GM21515 (cell line): ENCODE measurements at regions not wholly inside any gene's neighbourhood (a gene's known extent, or its start where the extent isn't known, plus 50 kb on each side); places are given as distances from the start of the nearest gene placed in this dataset.
"Not testable (repeated sequence)": the region's sequence is repeated elsewhere in the genome, so short reads cannot be mapped to it uniquely, and the experiment has no call there.

ENCODE experiments used
- ATAC-seq: cut with Tn5 transposase; IDR thresholded peaks from one replicate; pipeline ENCODE4 v1.9.1; 2021; ENCODE audit not compliant: unreplicated experiment

- ATAC-seq = no peak
Measured at GRCh38 chr6:79394690-79395089, 142.5 kb downstream of the LCA5 start.

DNA sequence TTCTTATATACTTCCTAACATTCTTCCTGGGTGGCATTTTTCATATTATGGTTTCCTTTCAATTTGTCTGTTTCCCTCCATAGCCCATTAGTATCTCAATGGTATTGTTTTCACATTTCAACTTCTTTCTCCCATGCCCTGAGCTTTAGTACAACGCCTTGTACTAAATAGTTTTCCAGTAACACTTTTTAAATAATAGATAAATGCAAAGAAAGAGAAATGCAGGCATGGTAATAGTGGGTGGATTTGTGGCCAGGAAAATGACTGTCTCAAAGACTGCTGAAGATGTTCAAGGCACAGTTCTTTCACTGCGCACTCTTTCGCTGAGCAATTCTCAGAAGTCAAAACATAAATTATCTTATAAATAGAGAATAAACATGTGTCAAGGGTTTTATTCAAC is 145.1 kb downstream of the LCA5 start:
- no peak for ATAC-seq

DNA sequence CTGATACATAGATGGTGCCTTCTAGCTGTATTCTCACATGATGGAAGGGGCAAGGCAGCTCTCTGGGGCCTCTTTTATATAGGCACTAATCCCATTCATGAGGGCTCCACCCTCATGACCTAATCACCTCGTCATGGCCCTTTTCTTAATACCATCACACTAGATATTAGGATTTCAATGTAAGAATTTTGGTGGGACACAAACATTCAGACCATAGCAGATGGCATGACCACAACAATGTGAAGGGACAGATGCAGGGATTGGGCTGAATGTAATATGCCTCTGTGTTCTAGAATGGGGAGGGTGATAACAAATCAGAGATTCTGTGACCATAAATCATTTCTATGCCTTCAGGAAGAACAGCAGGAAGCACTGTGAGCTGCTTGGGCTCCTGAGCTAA is 145.8 kb downstream of the LCA5 start:
- no peak for ATAC-seq

DNA sequence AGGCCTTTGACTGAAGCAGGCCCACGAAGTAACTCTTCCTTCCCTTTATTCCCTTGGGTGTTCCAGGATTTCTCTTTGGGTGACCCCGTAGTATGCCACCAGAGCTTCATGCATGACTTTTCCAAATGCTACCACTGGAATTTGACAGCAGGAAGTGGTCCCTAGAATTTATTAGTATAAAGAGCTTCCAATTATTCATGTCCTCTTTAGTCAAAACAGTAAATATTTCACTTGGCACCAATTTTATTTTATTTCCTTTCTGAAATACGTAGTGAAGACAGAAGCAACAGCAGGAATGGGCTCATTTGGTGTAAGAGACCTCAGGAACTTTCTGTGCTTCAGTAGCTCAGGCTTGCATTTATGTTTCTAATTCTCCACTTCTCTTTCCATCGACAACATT is 151.3 kb downstream of the LCA5 start:
- ATAC-seq = no peak

DNA sequence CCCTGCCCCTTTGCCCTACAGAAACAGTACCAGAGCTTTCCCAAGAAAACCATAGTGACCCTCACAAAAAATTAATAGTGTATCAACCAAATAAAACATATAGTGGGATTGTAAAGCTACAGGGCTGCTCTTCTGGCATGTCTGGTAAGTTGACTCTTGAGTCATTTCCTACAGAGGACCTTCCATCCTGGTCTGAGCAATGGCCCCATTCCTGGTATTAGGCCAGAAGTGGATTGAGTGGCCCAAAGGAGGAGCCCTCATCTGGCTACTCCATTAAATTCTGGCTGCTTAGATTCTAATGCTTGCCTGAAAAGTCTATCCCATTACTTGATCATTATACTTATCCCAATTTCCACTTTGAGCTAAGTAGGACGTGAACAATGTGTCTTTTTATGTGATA is 150.9 kb upstream of the HMGN3 start:
- no peak for ATAC-seq

DNA sequence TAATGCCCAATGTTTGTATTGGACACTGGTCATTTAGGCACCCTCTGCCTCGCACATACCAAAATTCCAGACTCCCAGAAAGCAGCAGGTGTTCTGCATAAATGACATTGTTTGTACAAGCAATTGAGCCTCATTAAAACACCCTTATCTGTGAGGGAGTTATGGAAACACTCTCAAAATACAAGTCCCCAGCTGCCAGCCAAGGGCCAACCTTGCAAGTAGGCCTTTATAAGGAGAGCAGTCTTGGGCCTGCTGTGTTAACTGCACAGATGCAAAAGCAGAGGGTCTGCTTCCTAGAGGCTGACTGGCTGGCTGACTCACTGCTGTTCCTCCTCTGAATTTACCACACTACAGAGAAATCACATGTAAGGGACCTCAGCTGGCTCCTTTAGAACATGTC is 150.4 kb upstream of the HMGN3 start:
- no peak for ATAC-seq

DNA sequence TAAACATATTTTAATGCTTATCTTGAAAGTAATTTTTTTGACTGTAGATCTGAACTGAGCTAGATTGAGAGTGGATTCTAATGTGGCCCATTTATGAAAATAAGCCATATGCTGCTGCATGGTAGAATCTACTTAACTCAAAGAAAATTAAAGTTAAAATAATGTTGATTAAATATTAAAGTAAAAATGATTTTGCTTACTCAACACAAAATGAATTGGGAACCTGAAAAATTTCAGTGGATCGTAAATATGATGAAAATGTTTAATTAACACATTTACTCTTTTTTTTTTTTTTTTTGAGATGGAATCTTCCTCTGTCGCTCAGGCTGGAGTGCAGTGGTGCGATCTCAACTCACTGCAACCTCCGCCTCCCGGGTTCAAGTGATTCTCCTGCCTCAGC is 144.5 kb upstream of the HMGN3 start:
- no peak for ATAC-seq

- no peak for ATAC-seq
Measured at GRCh38 chr6:79377888-79378348, 143.4 kb upstream of the HMGN3 start.

- ATAC-seq = no peak
Measured at GRCh38 chr6:79377047-79377446, 142.6 kb upstream of the HMGN3 start.

DNA sequence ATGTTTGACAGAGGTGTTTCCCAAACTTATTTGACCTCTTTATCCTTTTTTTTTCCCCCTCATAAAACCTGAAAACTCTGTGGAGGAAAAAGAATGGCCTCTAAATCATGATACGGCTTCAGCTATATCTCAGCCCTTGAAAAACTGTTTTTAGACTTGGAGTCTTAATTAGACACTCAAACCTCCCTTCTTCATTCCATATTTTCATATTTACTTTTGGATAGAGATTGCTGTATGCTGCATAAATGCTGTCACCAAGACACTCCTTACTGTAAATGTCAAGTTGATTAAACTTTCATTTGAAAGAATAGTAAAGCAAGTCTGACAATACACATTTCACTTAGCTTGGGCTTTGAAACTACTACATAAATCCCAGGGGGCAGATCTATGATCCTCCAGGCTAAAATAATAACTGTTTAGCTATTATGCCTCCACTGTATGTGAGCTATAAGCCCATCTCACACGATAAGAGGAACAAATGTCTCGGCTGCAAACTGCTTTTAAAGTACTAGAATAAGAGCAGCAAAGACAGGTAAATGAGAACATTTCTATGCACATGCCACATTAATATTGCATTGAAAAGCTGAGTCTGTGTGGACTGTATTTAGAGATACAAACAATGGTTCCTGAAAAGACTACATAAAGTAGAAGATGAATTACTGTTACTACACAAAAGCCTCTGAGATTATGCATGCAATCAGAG is 141.3 kb upstream of the HMGN3 start:
- no peak for ATAC-seq

DNA sequence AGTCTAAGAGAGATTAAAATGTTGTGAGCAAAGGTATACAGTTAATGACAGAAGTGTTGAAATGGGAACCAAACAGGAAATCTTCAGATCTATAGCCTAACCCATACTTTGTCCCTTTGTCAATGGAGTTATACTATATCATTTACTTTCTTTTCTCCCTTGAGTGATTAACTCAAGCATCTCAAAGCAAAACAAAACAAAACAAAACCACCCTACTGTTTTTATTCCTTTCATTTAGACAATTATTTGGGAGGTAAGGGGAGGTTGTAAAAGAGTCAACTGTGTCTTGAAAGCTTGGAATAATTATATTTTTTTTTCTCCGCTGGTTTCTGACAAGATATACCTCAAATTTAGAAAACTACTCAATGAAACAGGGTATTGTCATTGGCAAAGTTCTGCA is 139.8 kb upstream of the HMGN3 start:
- no peak for ATAC-seq

DNA sequence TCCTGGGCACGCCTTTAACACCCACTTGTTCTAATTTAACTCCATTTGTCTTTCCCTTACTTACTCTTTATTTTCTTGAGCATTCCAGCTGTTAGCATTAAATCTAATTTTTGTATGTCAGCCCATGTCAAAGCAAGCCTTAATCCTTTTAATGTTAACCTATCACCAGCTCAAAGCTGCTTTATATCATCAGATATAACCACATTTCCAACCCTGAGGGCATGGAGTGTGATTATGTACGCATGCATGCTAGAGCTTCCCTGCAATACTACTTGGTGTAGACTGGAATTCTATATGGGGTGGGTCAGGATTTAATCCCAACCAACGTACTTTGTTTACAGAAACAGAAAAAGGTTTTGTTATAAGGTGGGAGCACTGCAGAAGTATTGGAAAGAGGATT is 139.4 kb upstream of the HMGN3 start:
- ATAC-seq = no peak

- no peak for ATAC-seq
Measured at GRCh38 chr6:79373246-79373645, 138.8 kb upstream of the HMGN3 start.

GRCh38 chr6:79372757-79373156 is 138.3 kb upstream of the HMGN3 start:
- ATAC-seq = no peak

GRCh38 chr6:79369026-79369425 is 134.5 kb upstream of the HMGN3 start:
- ATAC-seq = no peak

- ATAC-seq = not testable (repeated sequence)
Measured at GRCh38 chr6:79363441-79363840, 129.0 kb upstream of the HMGN3 start.

DNA sequence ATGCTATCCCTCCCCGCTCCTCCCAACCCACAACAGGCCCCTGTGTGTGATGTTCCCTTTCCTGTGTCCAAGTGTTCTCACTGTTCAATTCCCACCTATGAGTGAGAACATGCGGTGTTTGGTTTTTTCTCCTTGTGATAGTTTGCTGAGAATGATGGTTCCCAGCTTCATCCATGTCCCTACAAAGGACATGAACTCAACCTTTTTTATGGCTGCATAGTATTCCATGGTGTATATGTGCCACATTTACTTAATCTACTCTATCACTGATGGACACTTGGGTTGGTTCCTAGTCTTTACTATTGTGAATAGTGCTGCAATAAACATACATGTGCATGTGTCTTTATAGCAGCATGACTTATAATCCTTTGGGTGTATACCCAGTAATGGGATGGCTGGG is 126.6 kb upstream of the HMGN3 start:
- ATAC-seq = not testable (repeated sequence)

GRCh38 chr6:79353226-79353625 is 118.7 kb upstream of the HMGN3 start:
- no peak for ATAC-seq

DNA sequence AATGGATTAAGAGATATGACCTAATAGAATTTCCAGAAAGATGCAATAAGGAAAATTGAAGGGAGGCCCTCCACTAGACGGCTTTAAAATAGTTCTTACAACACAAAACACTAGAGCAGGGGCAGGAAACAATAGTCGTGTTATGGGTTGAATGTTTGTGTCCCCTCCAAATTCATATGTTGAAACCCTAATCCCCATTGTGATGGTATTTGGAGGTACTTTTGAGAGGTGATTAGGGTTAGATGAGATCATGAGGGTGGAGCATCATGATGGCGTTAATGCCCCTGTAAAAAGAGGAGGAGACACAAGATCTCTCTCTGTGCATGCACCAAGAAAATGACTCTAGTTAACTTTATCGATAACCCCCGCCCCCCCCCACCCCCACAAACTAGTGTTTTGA is 104.0 kb upstream of the HMGN3 start:
- ATAC-seq = no peak

GRCh38 chr6:79335133-79335674 is 100.7 kb upstream of the HMGN3 start:
- ATAC-seq = peak; percentile 93

DNA sequence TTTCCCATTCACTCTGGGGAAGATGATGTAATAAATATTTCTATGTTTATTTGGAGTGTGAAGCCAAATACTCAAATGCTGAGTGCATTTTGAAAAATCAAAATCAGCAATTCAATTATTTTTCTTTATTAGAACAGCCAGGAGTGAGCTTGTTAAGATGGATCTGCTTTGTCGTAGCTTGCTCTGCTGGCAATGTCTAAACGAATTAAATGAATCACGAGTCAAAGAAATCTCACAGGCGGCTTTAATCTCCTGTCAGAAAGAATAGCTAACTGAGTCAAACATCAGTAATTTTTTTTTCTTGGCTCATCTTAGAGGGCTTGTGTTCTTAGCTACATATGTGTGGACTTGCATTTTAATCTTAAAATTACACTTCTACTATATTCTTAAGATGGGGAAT is 100.2 kb upstream of the HMGN3 start:
- ATAC-seq = no peak

DNA sequence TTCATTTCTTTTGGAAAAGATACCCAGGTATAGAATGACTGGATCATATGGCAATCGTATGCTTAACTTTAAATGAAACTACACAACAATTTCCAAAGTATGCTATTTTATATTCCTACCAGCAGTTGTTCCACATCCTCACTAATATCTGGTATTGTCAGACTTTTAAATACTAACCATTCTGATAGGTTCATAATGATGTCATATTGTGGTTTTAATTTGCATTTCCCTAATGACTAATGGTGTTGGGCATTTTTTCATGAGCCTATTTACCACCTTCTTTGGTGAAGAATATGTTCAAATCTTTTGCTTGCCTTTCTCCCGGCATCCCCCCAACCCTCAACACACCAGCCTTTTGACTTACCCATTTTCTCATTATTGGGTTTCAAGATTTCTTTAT is 96.2 kb upstream of the HMGN3 start:
- ATAC-seq = no peak

GRCh38 chr6:79313254-79313653 is 78.8 kb upstream of the HMGN3 start:
- ATAC-seq = no peak
